Ovary (tissue), 7 donors: ENCODE measurements at regions not wholly inside any gene's neighbourhood (a gene's known extent, or its start where the extent isn't known, plus 50 kb on each side); places are given as distances from the start of the nearest gene placed in this dataset.

ENCODE experiments used
- DNase-seq, 5 donors: peaks; one replicate each; pipeline ENCODE4 v3.0.0-alpha.2; 2019 to 2020
- H3K27ac ChIP-seq, 2 donors: fragments of 200-600 bp; one replicate each; pipeline versions ENCODE4 v1.5.1 to v1.8.0; 2019 to 2022
- H3K27me3 ChIP-seq: fragments of 200-600 bp; one replicate; pipeline ENCODE4 v1.8.0; 2022
- H3K36me3 ChIP-seq: fragments of 200-600 bp; sonication (generic); one replicate; pipeline ENCODE4 v1.5.1; 2019
- H3K4me1 ChIP-seq: one replicate; pipeline ENCODE4 v1.8.1; 2013; ENCODE audit warnings: mild to moderate bottlenecking, moderate library complexity; ENCODE audit not compliant: insufficient read depth
- H3K4me3 ChIP-seq: fragments of 200-600 bp; sonication (generic); one replicate; pipeline ENCODE4 v1.5.1; 2017
- H3K9me3 ChIP-seq, 2 donors: fragments of 200-600 bp in 1 of 2; sonication (generic) in 1 of 2; one replicate each; pipeline versions ENCODE4 v1.5.1 to v1.8.1; 2013 to 2019; ENCODE audit warnings: mild to moderate bottlenecking in 1 of 2, moderate library complexity in 1 of 2
- EP300 ChIP-seq: sonication (generic); formaldehyde crosslinking; IDR thresholded peaks from one replicate; pipeline ENCODE4 v1.6.1; 2017; ENCODE audit warnings: antibody characterized with exemption
- POLR2A ChIP-seq: fragments of 450-650 bp; IDR thresholded peaks from one replicate; pipeline ENCODE4 v1.6.1; 2017; ENCODE audit warnings: antibody characterized with exemption, mild to moderate bottlenecking, moderate library complexity
- WGBS, 3 donors: extraction: QIAGEN DNeasy Blood & Tissue Kit in 1 of 3; methylation state at CpG; one replicate each; pipeline versions ENCODE4 v1.1.5 to v1.1.7; 2013 to 2017; 5-methylcytosine and 5-hydroxymethylcytosine counted together
- intact Hi-C, 4 donors: fragments of 100-400 bp; cut with DNase I; formaldehyde crosslinking; loops; one replicate each; pipeline versions ENCODE4 v1.11.0 to v1.15.1; 2022 to 2023
- TF ChIP-seq, protein P1 (sequence below), 3 donors: fragments of 450-650 bp in 2 of 3; fragments of 200-600 bp in 1 of 3; IDR thresholded peaks; one replicate each; pipeline versions ENCODE4 v1.5.1 to v1.8.0; 2016 to 2022; ENCODE audit warnings: antibody characterized with exemption in 3 of 3, mild to moderate bottlenecking in 1 of 3
- donor health status: DM: no; HTN: no; CAD: no; lungs with moderate emphysema.
- donor health status: DM: no; HTN: no; CAD: no.
- donor health status: Bipolar disorder and iron deficiency.
- donor health status: DM: no; HTN: no; CAD: no.
- donor health status: DM: yes; HTN: yes; CAD: no.

DNA sequence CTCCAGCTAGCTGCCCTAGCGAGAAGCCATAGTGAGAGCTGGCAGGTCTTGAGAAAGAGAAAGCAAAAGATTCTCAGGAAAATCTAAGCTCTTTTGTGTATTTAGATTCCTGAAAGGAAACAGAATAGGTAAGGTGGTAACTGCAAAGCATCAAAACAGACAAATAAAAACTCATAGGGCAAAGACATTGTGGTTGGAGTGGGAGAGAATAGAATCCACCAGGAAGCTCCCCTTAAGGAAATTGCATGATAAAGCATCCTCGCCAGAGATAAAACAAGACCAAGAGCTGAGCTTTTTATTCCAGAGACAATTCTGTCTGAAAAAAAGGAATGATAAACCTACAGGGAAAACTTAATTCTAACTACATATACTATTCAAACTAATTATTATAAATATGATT, 232.6 kb downstream of the SI start:
- DNase-seq: no peak
- 91 to 97% (median 95%) methylated on average over 2 of the region's 2 CpGs for WGBS, 3 donors
- H3K36me3 ChIP-seq: no peaks in the 10 kb centered on the region
- no peaks in the 10 kb centered on the region for H3K27me3 ChIP-seq
- no peaks in the 10 kb centered on the region for H3K4me1 ChIP-seq
- TF ChIP-seq, protein P1, sequence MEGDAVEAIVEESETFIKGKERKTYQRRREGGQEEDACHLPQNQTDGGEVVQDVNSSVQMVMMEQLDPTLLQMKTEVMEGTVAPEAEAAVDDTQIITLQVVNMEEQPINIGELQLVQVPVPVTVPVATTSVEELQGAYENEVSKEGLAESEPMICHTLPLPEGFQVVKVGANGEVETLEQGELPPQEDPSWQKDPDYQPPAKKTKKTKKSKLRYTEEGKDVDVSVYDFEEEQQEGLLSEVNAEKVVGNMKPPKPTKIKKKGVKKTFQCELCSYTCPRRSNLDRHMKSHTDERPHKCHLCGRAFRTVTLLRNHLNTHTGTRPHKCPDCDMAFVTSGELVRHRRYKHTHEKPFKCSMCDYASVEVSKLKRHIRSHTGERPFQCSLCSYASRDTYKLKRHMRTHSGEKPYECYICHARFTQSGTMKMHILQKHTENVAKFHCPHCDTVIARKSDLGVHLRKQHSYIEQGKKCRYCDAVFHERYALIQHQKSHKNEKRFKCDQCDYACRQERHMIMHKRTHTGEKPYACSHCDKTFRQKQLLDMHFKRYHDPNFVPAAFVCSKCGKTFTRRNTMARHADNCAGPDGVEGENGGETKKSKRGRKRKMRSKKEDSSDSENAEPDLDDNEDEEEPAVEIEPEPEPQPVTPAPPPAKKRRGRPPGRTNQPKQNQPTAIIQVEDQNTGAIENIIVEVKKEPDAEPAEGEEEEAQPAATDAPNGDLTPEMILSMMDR (IDR thresholded peaks at IDR 0.05): no peak
- no peak for TF ChIP-seq EP300
- no peak for TF ChIP-seq POLR2A
- H3K4me3 ChIP-seq: no peak overlapping the region
- no peak overlapping the region for H3K27ac ChIP-seq
- intact Hi-C loops: no loop called here
- H3K9me3 ChIP-seq: no peaks in the 10 kb centered on the region

DNA sequence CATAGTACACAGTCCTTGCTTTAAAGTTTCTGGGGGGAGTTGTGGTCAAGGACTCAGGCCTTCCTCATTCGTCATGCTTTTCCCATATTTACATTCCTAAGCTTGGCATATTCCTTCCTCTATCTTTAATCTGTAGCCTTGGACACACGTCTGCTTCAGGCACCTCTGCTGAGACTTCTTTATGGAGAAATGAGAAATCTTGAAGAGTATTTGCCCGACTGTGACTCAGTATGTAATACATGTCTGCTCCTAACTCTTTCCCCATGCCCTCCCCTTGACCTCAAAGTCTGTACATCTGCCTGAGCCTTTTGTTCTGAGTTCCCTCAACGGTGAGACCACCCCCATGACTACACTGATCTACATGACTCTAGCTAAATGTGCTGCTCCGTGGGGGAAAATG, 246.1 kb downstream of the SI start:
- H3K36me3 ChIP-seq: no peaks in the 10 kb centered on the region
- TF ChIP-seq POLR2A (no peak), EP300 (no peak)
- no peak overlapping the region for H3K4me3 ChIP-seq
- DNase-seq: no peak
- H3K27ac ChIP-seq: no peak overlapping the region
- peaks cover 1% of the 10 kb centered on the region for H3K4me1 ChIP-seq
- 13 to 36% (median 20%) methylated on average over 5 of the region's 5 CpGs for WGBS, 3 donors
- intact Hi-C loops: no loop called here
- H3K27me3 ChIP-seq: no peaks in the 10 kb centered on the region
- no peaks in the 10 kb centered on the region for H3K9me3 ChIP-seq

- intact Hi-C loops: no loop called here
- no peak for DNase-seq
These were observed 260.0 kb downstream of the SI start for GRCh38 chr3:164818318-164818717.

GRCh38 chr3:164814106-164814505, 264.2 kb downstream of the SI start:
- 94 to 96% (median 96%) methylated on average over 15 of the region's 15 CpGs for WGBS, 3 donors
- no peak for DNase-seq

More at GRCh38 chr3:164818318-164818717, 260.0 kb downstream of the SI start:
- H3K4me3 ChIP-seq: no peak overlapping the region
- no peaks in the 10 kb centered on the region for H3K4me1 ChIP-seq
- no peak for TF ChIP-seq EP300
- TF ChIP-seq POLR2A: no peak
- TF ChIP-seq, protein P1 (IDR thresholded peaks at IDR 0.05): no peak
- no peaks in the 10 kb centered on the region for H3K9me3 ChIP-seq
- no peaks in the 10 kb centered on the region for H3K36me3 ChIP-seq
- no peaks in the 10 kb centered on the region for H3K27me3 ChIP-seq
- no peak overlapping the region for H3K27ac ChIP-seq
- 92 to 95% (median 94%) methylated on average over 12 of the region's 12 CpGs for WGBS, 3 donors

DNA sequence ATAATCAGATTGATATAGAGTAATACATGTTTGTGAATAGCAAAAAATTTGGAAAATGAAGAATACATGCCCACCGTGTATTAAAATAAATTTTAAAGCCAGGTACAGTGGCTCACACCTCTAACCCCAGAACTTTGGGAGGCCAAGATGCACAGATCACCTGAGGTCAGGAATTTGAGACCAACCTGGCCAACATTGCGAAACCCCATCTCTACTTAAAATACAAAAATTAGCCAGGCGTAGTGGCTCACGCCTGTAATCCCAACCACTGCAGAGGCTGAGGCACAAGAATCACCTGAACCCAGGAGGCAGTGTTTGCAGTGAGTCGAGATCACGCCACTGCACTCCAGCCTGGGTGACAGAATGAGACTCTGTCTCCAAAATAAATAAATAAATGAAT, 266.3 kb downstream of the SI start:
- DNase-seq: no peak
- Histone ChIP-seq H3K9me3 (no peaks in the 10 kb centered on the region), H3K4me3 (no peak overlapping the region), H3K27me3 (no peaks in the 10 kb centered on the region), H3K27ac (no peak overlapping the region), H3K36me3 (no peaks in the 10 kb centered on the region), H3K4me1 (no peaks in the 10 kb centered on the region)
- intact Hi-C loops: no loop called here
- TF ChIP-seq, protein P1 (IDR thresholded peaks at IDR 0.05): no peak
- no peak for TF ChIP-seq EP300
- TF ChIP-seq POLR2A: no peak
- 85 to 93% (median 88%) methylated on average over 6 of the region's 6 CpGs for WGBS, 3 donors

More at GRCh38 chr3:164814106-164814505, 264.2 kb downstream of the SI start:
- TF ChIP-seq POLR2A: no peak
- no peak for TF ChIP-seq EP300
- intact Hi-C loops: no loop called here
- Histone ChIP-seq H3K36me3 (no peaks in the 10 kb centered on the region), H3K27ac (no peak overlapping the region), H3K4me1 (no peaks in the 10 kb centered on the region), H3K9me3 (no peaks in the 10 kb centered on the region), H3K27me3 (no peaks in the 10 kb centered on the region), H3K4me3 (no peak overlapping the region)
